Lung (tissue), 11 donors: ENCODE measurements at regions not wholly inside any gene's neighbourhood (a gene's known extent, or its start where the extent isn't known, plus 50 kb on each side); places are given as distances from the start of the nearest gene placed in this dataset.
A peak's percentile ranks its signal among the peaks of the same experiment; 100 is the strongest.

ENCODE experiments used
- ATAC-seq: fragments of 200-7000 bp; cut with Tn5 transposase; one replicate; pipeline ENCODE4 v1.9.1; 2020; ENCODE audit warnings: moderate number of reproducible peaks; ENCODE audit not compliant: insufficient read depth, low FRiP score
- DNase-seq, 3 donors: peaks; one replicate each; pipeline ENCODE4 v3.0.0-alpha.2; 2013 to 2017
- H3K27ac ChIP-seq, 2 donors: one replicate each; pipeline ENCODE4 v1.5.1; 2013; ENCODE audit warnings: mild to moderate bottlenecking in 2 of 2, moderate library complexity in 2 of 2, control low read depth in 1 of 2, inconsistent platforms in 1 of 2, low read depth in 1 of 2, low read length in 1 of 2
- H3K27me3 ChIP-seq, 3 donors: one replicate each; pipeline ENCODE4 v1.5.1; 2013; ENCODE audit warnings: low read length in 2 of 3; ENCODE audit not compliant: control insufficient read depth in 3 of 3, insufficient read depth in 3 of 3
- H3K36me3 ChIP-seq, 4 donors: one replicate each; pipeline ENCODE4 v1.5.1; 2013; ENCODE audit warnings: low read length in 4 of 4, mild to moderate bottlenecking in 1 of 4, moderate library complexity in 1 of 4; ENCODE audit not compliant: control insufficient read depth in 4 of 4, insufficient read depth in 4 of 4
- H3K4me1 ChIP-seq, 5 donors: one replicate each; pipeline ENCODE4 v1.5.1; 2013; ENCODE audit warnings: low read length in 5 of 5, mild to moderate bottlenecking in 2 of 5, moderate library complexity in 1 of 5; ENCODE audit not compliant: control insufficient read depth in 5 of 5, insufficient read depth in 5 of 5
- H3K4me3 ChIP-seq: one replicate; pipeline ENCODE4 v1.5.1; 2013; ENCODE audit warnings: mild to moderate bottlenecking, control low read depth, moderate library complexity
- H3K9ac ChIP-seq, 2 donors: one replicate each; pipeline ENCODE4 v1.5.1; 2013; ENCODE audit warnings: low read length in 2 of 2, control low read depth in 1 of 2; ENCODE audit not compliant: insufficient read depth in 1 of 2
- H3K9me3 ChIP-seq, 4 donors: one replicate each; pipeline ENCODE4 v1.5.1; 2013; ENCODE audit warnings: low read length in 3 of 4, mild to moderate bottlenecking in 1 of 4, moderate library complexity in 1 of 4; ENCODE audit not compliant: control insufficient read depth in 4 of 4, insufficient read depth in 3 of 4
- WGBS, 2 donors: extraction: QIAGEN DNeasy Blood & Tissue Kit; methylation state at CpG; one replicate each; pipeline ENCODE4 v1.1.7; 2013; 5-methylcytosine and 5-hydroxymethylcytosine counted together
- TF ChIP-seq, protein P1 (sequence below): IDR thresholded peaks from 2 replicates; pipeline ENCODE4 v1.5.1; 2012; ENCODE audit warnings: mild to moderate bottlenecking; ENCODE audit errors: control extremely low read depth, extremely low read depth
- donor health status: control.
- donor health status: control.
- donor health status: Bipolar disorder and iron deficiency.
- donor health status: healthy.
- donor health status: DM: yes; HTN: yes; CAD: no.

DNA sequence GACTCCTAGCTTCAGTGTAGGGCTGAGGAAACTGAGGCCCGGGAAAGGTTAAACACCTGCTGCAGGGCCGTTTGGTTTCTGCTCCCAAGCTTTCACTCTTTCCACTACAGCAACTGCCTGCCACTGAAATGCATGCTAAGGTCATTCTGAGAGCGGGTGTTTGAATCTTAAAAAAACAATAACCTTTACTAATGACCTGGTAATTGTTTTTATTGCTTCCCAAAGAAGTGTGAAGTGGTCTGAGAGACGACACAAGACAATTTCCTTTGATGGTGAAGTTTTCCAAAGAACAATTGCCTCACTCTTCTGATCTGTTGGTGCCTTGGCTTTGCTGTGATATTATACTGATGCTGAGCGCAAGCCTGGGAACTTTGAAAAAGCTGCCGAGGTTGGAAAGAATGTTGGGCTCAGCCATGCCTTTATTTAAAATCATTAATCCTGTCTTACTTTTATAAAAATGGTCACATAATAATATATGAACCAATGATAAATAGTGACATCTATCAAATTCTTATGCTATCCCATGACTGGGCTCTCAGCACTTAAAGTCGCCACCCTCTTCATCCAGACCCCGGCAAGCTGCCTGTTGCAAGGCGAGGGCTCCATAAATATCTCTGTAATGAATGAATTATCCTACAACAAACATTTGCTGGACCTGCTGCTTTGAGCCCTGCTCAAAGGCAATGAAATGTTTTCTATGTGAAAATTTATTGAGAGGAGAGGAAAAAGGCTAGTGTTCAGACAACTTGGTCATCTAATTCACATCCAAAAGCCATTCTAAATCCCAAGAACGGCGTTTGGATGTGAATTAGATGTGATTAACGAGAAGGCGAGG lies 67.8 kb upstream of the SOD3 start:
- Histone ChIP-seq H3K4me3 (no peak overlapping the region), H3K27ac (no peak overlapping the region), H3K4me1 (peaks cover 0 to 7% (median 0%) of the 10 kb centered on the region in 5 donors), H3K36me3 (no peaks in the 10 kb centered on the region), H3K9me3 (no peaks in the 10 kb centered on the region), H3K27me3 (peaks cover 0 to 2% (median 0%) of the 10 kb centered on the region in 3 donors), H3K9ac (no peak overlapping the region)
- WGBS, 2 donors: 56 to 64% methylated on average over 13 of the region's 13 CpGs
- TF ChIP-seq, protein P1, sequence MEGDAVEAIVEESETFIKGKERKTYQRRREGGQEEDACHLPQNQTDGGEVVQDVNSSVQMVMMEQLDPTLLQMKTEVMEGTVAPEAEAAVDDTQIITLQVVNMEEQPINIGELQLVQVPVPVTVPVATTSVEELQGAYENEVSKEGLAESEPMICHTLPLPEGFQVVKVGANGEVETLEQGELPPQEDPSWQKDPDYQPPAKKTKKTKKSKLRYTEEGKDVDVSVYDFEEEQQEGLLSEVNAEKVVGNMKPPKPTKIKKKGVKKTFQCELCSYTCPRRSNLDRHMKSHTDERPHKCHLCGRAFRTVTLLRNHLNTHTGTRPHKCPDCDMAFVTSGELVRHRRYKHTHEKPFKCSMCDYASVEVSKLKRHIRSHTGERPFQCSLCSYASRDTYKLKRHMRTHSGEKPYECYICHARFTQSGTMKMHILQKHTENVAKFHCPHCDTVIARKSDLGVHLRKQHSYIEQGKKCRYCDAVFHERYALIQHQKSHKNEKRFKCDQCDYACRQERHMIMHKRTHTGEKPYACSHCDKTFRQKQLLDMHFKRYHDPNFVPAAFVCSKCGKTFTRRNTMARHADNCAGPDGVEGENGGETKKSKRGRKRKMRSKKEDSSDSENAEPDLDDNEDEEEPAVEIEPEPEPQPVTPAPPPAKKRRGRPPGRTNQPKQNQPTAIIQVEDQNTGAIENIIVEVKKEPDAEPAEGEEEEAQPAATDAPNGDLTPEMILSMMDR: no peak
- no peak for DNase-seq
- no peak for ATAC-seq

- Histone ChIP-seq H3K27me3 (peaks cover 0 to 2% (median 0%) of the 10 kb centered on the region in 3 donors), H3K9ac (no peak overlapping the region), H3K4me1 (peaks cover 0 to 7% (median 0%) of the 10 kb centered on the region in 5 donors), H3K27ac (no peak overlapping the region), H3K9me3 (no peaks in the 10 kb centered on the region), H3K4me3 (no peak overlapping the region), H3K36me3 (no peaks in the 10 kb centered on the region)
- 79 to 86% methylated on average over 6 of the region's 6 CpGs for WGBS, 2 donors
- no peak for ATAC-seq
- DNase-seq: peak; percentile 16 to 64 (median 39)
- TF ChIP-seq, protein P1: no peak
Measured at GRCh38 chr4:24729119-24729730, 66.1 kb upstream of the SOD3 start.

- TF ChIP-seq, protein P1: no peak
- WGBS, 2 donors: 76 to 84% methylated on average over 16 of the region's 16 CpGs
- no peaks in the 10 kb centered on the region for H3K9me3 ChIP-seq
- peak; percentile 20 to 43 (median 23) for DNase-seq
- no peak overlapping the region for H3K4me3 ChIP-seq
- peak overlapping the region in 1 of 2 donors; percentile 17 for H3K27ac ChIP-seq
- H3K4me1 ChIP-seq: peaks cover 0 to 7% (median 0%) of the 10 kb centered on the region in 5 donors
- H3K36me3 ChIP-seq: no peaks in the 10 kb centered on the region
- ATAC-seq: peak; percentile 74
- peaks cover 0 to 2% (median 0%) of the 10 kb centered on the region in 3 donors for H3K27me3 ChIP-seq
- no peak overlapping the region for H3K9ac ChIP-seq
Measured at GRCh38 chr4:24730256-24731001, 64.9 kb upstream of the SOD3 start.
